Adrenal gland (tissue), 9 donors: ENCODE measurements at regions not wholly inside any gene's neighbourhood (a gene's known extent, or its start where the extent isn't known, plus 50 kb on each side); places are given as distances from the start of the nearest gene placed in this dataset.

Experiments
- DNase-seq, 7 donors: peaks; one replicate each; pipeline ENCODE4 v3.0.0-alpha.2; 2019 to 2020
- H3K27ac ChIP-seq, 5 donors: fragments of 200-600 bp; sonication (generic) in 4 of 5; 1 replicate in 3 of 5; 2 replicates in 2 of 5; pipeline versions ENCODE4 v1.5.1 to v1.8.0; 2016 to 2020; ENCODE audit warnings: mild to moderate bottlenecking in 1 of 5
- H3K27me3 ChIP-seq: fragments of 200-600 bp; 2 replicates; pipeline ENCODE4 v1.8.0; 2021
- H3K36me3 ChIP-seq, 2 donors: fragments of 200-600 bp; replicated peaks in 1 of 2; 1 replicate in 1 of 2; 2 replicates in 1 of 2; pipeline versions ENCODE4 v1.5.1 to v1.8.0; 2018 to 2022
- H3K4me1 ChIP-seq, 2 donors: fragments of 200-600 bp; replicated peaks in 1 of 2; 1 replicate in 1 of 2; 2 replicates in 1 of 2; pipeline versions ENCODE4 v1.5.1 to v1.8.0; 2018 to 2021
- H3K4me3 ChIP-seq, 4 donors: fragments of 200-600 bp; sonication (generic) in 3 of 4; one replicate each; pipeline ENCODE4 v1.5.1; 2016 to 2018
- H3K9me3 ChIP-seq, 3 donors: fragments of 200-600 bp; sonication (generic) in 1 of 3; replicated peaks in 1 of 3; 1 replicate in 2 of 3; 2 replicates in 1 of 3; pipeline versions ENCODE4 v1.5.1 to v1.8.0; 2016 to 2021
- POLR2A ChIP-seq, 2 donors: fragments of 450-650 bp; IDR thresholded peaks; one replicate each; pipeline ENCODE4 v1.6.1; 2017; ENCODE audit warnings: antibody characterized with exemption in 2 of 2, mild to moderate bottlenecking in 2 of 2, moderate library complexity in 1 of 2
- WGBS, 4 donors: extraction: QIAGEN DNeasy Blood & Tissue Kit in 2 of 4; methylation state at CpG; one replicate each; pipeline versions ENCODE4 v1.1.5 to v1.1.7; 2013 to 2017; 5-methylcytosine and 5-hydroxymethylcytosine counted together
- intact Hi-C, 2 donors: fragments of 100-400 bp; cut with DNase I; formaldehyde crosslinking; loops; one replicate each; pipeline versions ENCODE4 v1.14.1 to v1.15.0; 2022 to 2023
- TF ChIP-seq, protein P1 (sequence below), 6 experiments: fragments of 450-650 bp in 4 of 6; fragments of 200-600 bp in 2 of 6; sonication (generic) in 1 of 6; IDR thresholded peaks; 1 replicate in 5 of 6; 2 replicates in 1 of 6; pipeline versions ENCODE4 v1.5.1 to v1.8.0; 2016 to 2021; ENCODE audit warnings: antibody characterized with exemption in 6 of 6, mild to moderate bottlenecking in 2 of 6, moderate library complexity in 1 of 6
- donor health status: healthy with polysubstance abuse.
- donor health status: Bipolar disorder and iron deficiency.
- donor health status: DM: yes; HTN: yes; CAD: no.
- donor health status: DM: no; HTN: no; CAD: no.
- donor health status: DM: no; HTN: no; CAD: no.

DNA sequence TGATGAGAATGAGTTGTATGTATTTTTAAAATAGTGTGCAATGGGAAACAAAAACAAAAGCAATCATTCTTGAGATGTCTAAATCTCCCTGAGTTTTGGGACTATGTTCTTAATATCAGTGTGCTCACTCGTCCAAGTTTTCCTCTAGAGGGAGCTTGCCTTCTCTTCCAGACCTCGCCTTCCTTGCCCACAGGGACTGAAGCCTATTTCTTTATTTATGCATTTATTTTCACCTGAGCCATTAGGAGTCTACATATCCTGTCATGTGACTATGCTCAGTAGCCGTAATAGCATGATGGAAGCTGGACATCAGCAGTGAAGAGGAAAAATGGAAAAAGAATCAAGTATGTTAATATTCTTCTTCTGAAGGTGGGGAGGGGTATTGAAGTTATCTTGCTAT lies 131.2 kb downstream of the SH3BGRL2 start:
- no peak for DNase-seq
- Histone ChIP-seq H3K27ac (no peak overlapping the region), H3K9me3 (no peaks in the 10 kb centered on the region), H3K36me3 (no peaks in the 10 kb centered on the region), H3K4me3 (no peak overlapping the region), H3K4me1 (no peaks in the 10 kb centered on the region), H3K27me3 (peaks cover 4% of the 10 kb centered on the region)
- intact Hi-C loops = no loop called here
- TF ChIP-seq POLR2A (IDR thresholded peaks at IDR 0.05) = no peak
- TF ChIP-seq, protein P1, sequence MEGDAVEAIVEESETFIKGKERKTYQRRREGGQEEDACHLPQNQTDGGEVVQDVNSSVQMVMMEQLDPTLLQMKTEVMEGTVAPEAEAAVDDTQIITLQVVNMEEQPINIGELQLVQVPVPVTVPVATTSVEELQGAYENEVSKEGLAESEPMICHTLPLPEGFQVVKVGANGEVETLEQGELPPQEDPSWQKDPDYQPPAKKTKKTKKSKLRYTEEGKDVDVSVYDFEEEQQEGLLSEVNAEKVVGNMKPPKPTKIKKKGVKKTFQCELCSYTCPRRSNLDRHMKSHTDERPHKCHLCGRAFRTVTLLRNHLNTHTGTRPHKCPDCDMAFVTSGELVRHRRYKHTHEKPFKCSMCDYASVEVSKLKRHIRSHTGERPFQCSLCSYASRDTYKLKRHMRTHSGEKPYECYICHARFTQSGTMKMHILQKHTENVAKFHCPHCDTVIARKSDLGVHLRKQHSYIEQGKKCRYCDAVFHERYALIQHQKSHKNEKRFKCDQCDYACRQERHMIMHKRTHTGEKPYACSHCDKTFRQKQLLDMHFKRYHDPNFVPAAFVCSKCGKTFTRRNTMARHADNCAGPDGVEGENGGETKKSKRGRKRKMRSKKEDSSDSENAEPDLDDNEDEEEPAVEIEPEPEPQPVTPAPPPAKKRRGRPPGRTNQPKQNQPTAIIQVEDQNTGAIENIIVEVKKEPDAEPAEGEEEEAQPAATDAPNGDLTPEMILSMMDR (IDR thresholded peaks at IDR 0.05) = no peak
- WGBS, 4 donors = 29 to 38% (median 31%) methylated on average over 3 of the region's 3 CpGs

DNA sequence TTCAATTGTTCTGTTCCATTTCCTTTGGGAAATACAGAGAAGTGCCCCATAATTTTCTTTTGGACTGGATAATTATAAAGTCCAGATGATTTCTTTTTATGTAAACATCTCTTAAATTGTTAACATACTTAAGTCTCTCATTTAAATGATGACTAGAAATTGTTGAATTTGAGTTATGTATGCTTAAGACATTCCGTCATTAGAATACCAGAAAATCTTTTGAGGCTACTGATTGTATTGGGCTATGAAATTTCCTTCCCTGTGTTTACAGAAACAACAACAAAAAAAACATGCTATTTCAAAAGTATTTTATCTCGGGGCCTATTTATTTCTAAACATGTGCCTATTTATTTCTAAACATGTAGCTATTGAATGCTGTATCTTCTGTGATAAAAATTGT lies 125.4 kb downstream of the SH3BGRL2 start:
- H3K27me3 ChIP-seq = peaks cover 4% of the 10 kb centered on the region
- TF ChIP-seq POLR2A (IDR thresholded peaks at IDR 0.05) = no peak
- no peak overlapping the region for H3K27ac ChIP-seq
- DNase-seq = no peak
- no peak overlapping the region for H3K4me3 ChIP-seq
- no peaks in the 10 kb centered on the region for H3K9me3 ChIP-seq
- no peaks in the 10 kb centered on the region for H3K4me1 ChIP-seq
- intact Hi-C loops = no loop called here
- no peaks in the 10 kb centered on the region for H3K36me3 ChIP-seq
- WGBS, 4 donors = 45 to 59% (median 56%) methylated on average over 2 of the region's 2 CpGs

DNA sequence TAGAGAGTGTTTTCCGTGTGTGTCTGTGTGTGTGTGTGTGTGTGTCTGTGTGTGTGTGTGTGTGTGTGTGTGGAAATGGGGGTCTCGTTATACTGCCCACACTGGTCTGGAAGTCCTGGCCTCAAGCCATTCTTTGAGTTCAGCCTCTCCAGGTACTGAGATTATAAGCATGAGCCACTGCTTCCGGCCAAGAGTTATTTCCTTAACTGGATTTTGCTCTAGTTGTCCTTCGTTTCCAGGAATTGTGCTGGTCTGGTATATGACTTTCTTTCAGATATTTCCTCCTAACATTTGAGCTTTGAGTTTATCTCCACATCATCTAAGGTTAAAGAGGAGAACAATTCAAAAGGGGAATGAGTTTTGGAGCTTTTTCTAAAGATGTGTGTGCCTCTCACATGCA lies 124.8 kb downstream of the SH3BGRL2 start:
- no peak overlapping the region for H3K27ac ChIP-seq
- no peaks in the 10 kb centered on the region for H3K9me3 ChIP-seq
- H3K4me3 ChIP-seq = no peak overlapping the region
- 57 to 67% (median 63%) methylated on average over 4 of the region's 4 CpGs for WGBS, 4 donors
- H3K36me3 ChIP-seq = no peaks in the 10 kb centered on the region
- intact Hi-C loops = no loop called here
- TF ChIP-seq, protein P1 (IDR thresholded peaks at IDR 0.05) = no peak
- no peak for TF ChIP-seq POLR2A (IDR thresholded peaks at IDR 0.05)
- H3K27me3 ChIP-seq = peaks cover 4% of the 10 kb centered on the region
- peak in 2 of 7 donors; percentile 9 for DNase-seq
- H3K4me1 ChIP-seq = no peaks in the 10 kb centered on the region
